Islet of Langerhans (tissue), 1 donor: ENCODE measurements at regions not wholly inside any gene's neighbourhood (a gene's known extent, or its start where the extent isn't known, plus 50 kb on each side); places are given as distances from the start of the nearest gene placed in this dataset.

ENCODE experiments used
- FAIRE-seq: peaks from one replicate; lab custom pipeline; 2011; peaks lifted over from hg19 to GRCh38; lab: Jason Lieb, UNC

DNA sequence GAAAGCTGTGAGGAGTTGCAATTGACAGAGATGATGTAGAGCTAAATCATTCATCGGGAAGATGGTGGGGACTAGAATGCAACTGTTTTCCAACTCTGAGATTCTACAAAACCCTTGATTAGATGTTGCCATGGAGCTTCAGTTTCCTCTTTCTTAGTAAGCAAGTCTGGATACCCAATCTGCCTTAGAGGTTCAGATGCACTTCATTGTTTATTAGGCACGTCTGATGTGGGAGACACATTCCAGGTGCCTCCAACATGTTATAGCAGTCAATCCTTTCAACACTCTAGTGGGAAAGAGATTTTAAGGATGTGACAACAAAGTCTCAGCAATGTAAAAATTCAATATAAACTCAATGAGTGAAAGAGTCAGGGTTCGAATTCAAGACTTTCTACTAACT, 291.3 kb upstream of the PHYHIPL start:
- no peak for FAIRE-seq

- FAIRE-seq: no peak
These were observed 290.6 kb upstream of the PHYHIPL start for GRCh38 chr10:58885686-58886345.

GRCh38 chr10:58886406-58886805, 290.0 kb upstream of the PHYHIPL start:
- peak; percentile 83 for FAIRE-seq

- no peak for FAIRE-seq
These were observed 289.0 kb upstream of the PHYHIPL start for GRCh38 chr10:58887474-58887873.

- FAIRE-seq: no peak
These were observed 287.5 kb upstream of the PHYHIPL start for GRCh38 chr10:58888957-58889356.

DNA sequence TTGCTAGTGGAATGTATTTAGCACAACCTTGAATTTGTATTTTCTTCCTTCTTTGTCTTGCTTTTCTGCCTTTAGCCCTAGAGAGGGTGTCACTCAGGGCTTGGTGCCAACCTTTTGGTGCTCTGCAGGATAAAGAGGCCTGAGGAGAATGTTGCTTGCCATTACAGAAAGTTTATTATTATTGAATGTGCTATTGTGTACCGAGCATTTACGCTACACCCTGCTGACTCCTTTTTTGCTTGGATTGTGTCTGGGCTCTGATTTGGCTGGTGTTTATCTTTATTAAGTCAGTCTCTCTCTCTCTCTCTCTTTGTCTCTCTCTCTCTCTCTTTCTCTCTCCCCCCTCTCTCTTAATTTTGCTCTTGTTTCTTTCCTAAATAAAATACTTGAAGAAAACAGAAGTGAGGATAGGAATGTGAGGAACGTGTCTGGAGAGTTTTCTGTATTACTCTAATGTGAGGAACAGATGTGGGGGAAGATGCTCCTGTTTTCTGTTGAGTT, 284.4 kb upstream of the PHYHIPL start:
- FAIRE-seq: no peak

GRCh38 chr10:58894929-58895328, 281.5 kb upstream of the PHYHIPL start:
- FAIRE-seq: no peak

DNA sequence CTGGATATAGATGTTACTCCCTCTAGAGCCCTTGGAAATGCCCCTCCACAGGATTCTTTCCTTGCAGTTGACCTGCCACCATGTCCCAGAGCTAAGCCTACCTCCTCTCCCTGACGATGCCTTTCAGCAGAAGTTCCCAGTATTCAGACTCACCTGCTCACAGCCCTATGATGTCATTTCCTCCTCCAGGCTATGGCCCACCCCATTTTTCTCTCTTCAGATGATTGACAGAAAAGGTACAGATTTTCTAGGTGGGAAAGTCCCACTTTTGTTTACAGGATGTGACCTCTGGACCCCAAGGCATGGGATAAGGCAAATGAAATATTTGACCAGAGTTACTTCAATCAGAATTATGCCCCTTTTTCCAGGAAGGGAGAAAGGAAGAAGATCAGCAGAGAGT, 280.2 kb upstream of the PHYHIPL start:
- no peak for FAIRE-seq

- FAIRE-seq: no peak
These were observed 279.2 kb upstream of the PHYHIPL start for GRCh38 chr10:58897236-58897635.

DNA sequence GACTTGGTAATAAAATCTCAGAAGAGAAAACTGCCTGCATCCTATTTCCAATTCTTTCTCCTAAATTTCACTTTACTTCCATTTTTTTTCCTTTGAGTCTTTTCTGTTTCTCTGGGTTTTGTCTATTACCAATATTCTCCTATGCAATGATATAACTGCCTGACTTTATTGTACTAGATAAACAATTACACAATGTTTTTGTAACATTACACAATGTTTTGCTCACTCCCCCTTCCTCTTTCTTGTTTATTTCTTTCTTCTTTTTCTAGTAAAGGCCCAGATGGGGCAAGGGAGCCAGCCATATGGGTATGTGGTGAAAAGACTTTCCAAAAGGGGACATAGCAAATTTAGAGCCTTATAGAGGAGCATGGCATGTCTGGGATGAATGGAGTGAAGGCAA, 278.7 kb upstream of the PHYHIPL start:
- FAIRE-seq: no peak

GRCh38 chr10:58898854-58899573, 277.4 kb upstream of the PHYHIPL start:
- no peak for FAIRE-seq

DNA sequence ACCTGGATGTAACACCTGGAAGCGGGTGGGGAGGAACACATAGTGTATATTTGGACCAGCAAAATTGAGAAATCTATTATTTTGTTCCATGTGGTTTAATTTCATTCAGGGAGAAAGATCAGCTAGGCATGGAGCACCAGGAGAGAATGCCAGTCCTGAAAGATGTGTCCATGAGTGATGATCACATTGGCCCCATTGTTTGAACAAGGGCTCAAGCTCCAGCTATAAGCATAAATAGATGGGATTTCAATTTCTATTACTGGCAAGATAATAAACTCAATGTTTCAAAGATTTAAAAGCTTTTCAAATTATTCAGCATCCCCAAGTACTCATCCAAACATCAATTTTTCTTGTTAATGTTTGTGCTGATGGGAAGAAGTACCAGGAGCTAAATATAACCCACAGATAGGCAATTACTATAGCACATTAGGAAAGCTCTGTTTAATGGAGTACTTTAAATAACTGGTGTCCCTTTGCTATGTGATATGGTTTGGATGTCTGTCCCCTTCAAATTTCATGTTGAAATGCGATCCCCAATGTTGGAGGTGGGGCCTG, 275.3 kb upstream of the PHYHIPL start:
- peak; percentile 71 for FAIRE-seq

- FAIRE-seq: no peak
These were observed 273.4 kb upstream of the PHYHIPL start for GRCh38 chr10:58903071-58903470.

DNA sequence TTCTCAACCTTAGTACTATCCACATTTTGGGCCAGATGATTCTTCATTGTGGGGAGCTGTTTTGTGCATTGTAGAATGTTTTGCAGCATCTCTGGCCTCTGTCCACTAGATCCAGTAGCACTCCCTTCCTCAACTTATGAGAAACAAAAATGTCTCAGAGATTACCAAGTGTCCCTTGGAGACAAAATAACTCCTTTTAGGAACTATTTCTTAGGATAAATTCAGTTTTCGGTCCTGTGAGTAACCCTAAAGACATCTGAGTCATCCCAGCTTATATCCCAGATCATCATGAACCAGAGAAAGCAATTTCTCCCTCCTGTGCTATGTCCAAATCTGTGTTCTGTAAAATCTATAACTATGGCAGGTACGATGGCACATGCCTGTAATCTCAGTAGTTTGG, 266.6 kb upstream of the PHYHIPL start:
- FAIRE-seq: no peak

DNA sequence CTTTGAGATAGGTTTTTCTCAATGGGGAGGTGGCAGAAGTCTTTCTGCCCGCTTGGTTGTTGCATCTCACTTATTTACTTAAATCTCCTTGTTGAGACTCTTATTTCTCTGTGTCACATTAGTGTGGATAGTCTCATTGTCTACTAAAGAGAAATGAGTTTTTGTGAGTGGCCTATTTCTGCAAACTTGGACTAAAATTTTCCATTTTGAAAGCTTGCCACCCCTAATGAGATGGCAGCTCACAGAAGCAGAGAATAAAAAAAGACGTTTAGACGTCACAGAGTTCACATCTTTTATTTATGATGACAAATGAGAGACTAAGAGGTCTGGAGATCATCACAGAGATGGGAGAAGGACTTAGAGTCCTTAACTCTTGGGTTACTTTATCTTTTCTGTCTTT, 262.7 kb upstream of the PHYHIPL start:
- FAIRE-seq: no peak

DNA sequence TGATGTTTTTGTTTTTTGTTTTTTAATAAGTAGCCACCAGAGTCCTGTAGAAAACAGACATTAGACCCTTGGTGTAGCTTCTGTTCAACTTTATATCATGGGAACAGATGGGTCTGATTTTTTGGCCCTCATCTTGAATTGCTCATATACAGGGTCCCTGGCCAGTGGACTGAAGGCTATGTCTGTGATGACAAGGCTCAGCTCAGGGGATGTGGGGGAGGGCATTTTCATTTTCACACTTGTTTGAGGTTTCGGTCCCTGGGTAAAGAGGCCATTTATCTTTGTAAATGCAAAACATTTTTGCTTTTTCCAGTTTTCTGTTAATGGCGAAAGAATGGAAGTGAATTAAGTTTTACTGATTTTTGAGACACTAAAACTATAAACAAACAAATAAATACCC, 257.6 kb upstream of the PHYHIPL start:
- no peak for FAIRE-seq

- FAIRE-seq: no peak
These were observed 256.4 kb upstream of the PHYHIPL start for GRCh38 chr10:58919927-58920654.

DNA sequence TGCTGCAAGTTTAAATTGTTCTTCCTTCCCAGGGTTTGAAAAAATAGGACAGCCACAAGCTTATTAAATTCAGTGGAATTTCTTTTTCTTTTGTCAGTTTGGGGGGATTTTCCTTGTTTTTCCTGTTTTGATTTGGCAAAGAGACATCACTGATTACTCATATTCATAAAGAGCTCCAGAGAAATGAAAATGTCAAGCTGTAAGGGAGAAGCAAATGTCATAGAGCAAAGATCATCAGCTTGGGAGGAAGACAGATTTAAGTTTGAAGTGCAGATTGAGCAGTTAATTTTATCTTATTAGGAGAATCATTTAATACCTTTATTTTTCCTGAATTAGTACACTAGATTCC, 255.8 kb upstream of the PHYHIPL start:
- no peak for FAIRE-seq

GRCh38 chr10:58921421-58921855, 255.0 kb upstream of the PHYHIPL start:
- no peak for FAIRE-seq

GRCh38 chr10:58925381-58925780, 251.1 kb upstream of the PHYHIPL start:
- no peak for FAIRE-seq

GRCh38 chr10:58930500-58930899, 245.9 kb upstream of the PHYHIPL start:
- no peak for FAIRE-seq

- FAIRE-seq: no peak
These were observed 244.3 kb upstream of the PHYHIPL start for GRCh38 chr10:58932126-58932525.
